ENCODE measurements at regions not wholly inside any gene's neighbourhood (a gene's known extent, or its start where the extent isn't known, plus 50 kb on each side); places are given as distances from the start of the nearest gene placed in this dataset.

GRCh38 chr6:82767037-82767436 is 298.6 kb downstream of the UBE3D start:
- TF ChIP-seq GABPB1 (CRISPR knock-in tag; IDR thresholded peaks at IDR 0.05): no peak
- no peak for TF ChIP-seq ATF6 (CRISPR knock-in tag; IDR thresholded peaks at IDR 0.05)
- TF ChIP-seq, protein P1, sequence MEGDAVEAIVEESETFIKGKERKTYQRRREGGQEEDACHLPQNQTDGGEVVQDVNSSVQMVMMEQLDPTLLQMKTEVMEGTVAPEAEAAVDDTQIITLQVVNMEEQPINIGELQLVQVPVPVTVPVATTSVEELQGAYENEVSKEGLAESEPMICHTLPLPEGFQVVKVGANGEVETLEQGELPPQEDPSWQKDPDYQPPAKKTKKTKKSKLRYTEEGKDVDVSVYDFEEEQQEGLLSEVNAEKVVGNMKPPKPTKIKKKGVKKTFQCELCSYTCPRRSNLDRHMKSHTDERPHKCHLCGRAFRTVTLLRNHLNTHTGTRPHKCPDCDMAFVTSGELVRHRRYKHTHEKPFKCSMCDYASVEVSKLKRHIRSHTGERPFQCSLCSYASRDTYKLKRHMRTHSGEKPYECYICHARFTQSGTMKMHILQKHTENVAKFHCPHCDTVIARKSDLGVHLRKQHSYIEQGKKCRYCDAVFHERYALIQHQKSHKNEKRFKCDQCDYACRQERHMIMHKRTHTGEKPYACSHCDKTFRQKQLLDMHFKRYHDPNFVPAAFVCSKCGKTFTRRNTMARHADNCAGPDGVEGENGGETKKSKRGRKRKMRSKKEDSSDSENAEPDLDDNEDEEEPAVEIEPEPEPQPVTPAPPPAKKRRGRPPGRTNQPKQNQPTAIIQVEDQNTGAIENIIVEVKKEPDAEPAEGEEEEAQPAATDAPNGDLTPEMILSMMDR (IDR thresholded peaks at IDR 0.05): no peak
- no peak for TF ChIP-seq CBFB (CRISPR knock-in tag; IDR thresholded peaks at IDR 0.05; ENCODE audit: low read depth)
- no peak for TF ChIP-seq NFYB (CRISPR knock-in tag; conservative IDR thresholded peaks at IDR 0.05; ENCODE audit: low read depth)
- no peak for TF ChIP-seq ZNF317 (CRISPR knock-in tag; IDR thresholded peaks at IDR 0.05; ENCODE audit: borderline replicate concordance, low read depth)
- TF ChIP-seq ZNF121 (CRISPR knock-in tag; IDR thresholded peaks at IDR 0.05): no peak
- TF ChIP-seq ZNF416 (CRISPR knock-in tag; IDR thresholded peaks at IDR 0.05): no peak
- TF ChIP-seq SP1 (CRISPR knock-in tag; conservative IDR thresholded peaks at IDR 0.05): no peak
